Tibial nerve (tissue), 4 donors: ENCODE measurements at regions not wholly inside any gene's neighbourhood (a gene's known extent, or its start where the extent isn't known, plus 50 kb on each side); places are given as distances from the start of the nearest gene placed in this dataset.

Experiments used
- DNase-seq, 2 donors: peaks; one replicate each; pipeline ENCODE4 v3.0.0-alpha.2; 2019; ENCODE audit warnings: low spot score in 2 of 2
- H3K27ac ChIP-seq, 4 donors: fragments of 200-600 bp; sonication (generic) in 3 of 4; one replicate each; pipeline ENCODE4 v1.5.1; 2017 to 2019; ENCODE audit warnings: mild to moderate bottlenecking in 1 of 4
- H3K27me3 ChIP-seq, 2 donors: fragments of 200-600 bp; sonication (generic) in 1 of 2; one replicate each; pipeline versions ENCODE4 v1.5.1 to v1.6.0; 2017 to 2019
- H3K36me3 ChIP-seq, 3 donors: fragments of 200-600 bp; sonication (generic); one replicate each; pipeline ENCODE4 v1.5.1; 2018 to 2019
- H3K4me1 ChIP-seq, 4 donors: fragments of 200-600 bp; sonication (generic) in 3 of 4; one replicate each; pipeline ENCODE4 v1.5.1; 2017 to 2019
- H3K4me3 ChIP-seq, 4 donors: fragments of 200-600 bp; sonication (generic) in 3 of 4; one replicate each; pipeline ENCODE4 v1.5.1; 2017 to 2019; ENCODE audit warnings: mild to moderate bottlenecking in 1 of 4, moderate library complexity in 1 of 4
- H3K9me3 ChIP-seq, 4 donors: fragments of 200-600 bp; sonication (generic) in 3 of 4; one replicate each; pipeline ENCODE4 v1.5.1; 2017 to 2019
- CTCF ChIP-seq, 5 experiments: fragments of 200-600 bp in 3 of 5; fragments of 450-650 bp in 2 of 5; sonication (generic) in 3 of 5; IDR thresholded peaks; one replicate each; pipeline ENCODE4 v1.5.1; 2016 to 2019; ENCODE audit warnings: antibody characterized with exemption in 5 of 5, mild to moderate bottlenecking in 3 of 5, moderate library complexity in 2 of 5
- EP300 ChIP-seq, 2 donors: sonication (generic); formaldehyde crosslinking; IDR thresholded peaks; one replicate each; pipeline ENCODE4 v1.6.1; 2017; ENCODE audit warnings: antibody characterized with exemption in 2 of 2, mild to moderate bottlenecking in 1 of 2
- POLR2A ChIP-seq, 2 donors: fragments of 450-650 bp; IDR thresholded peaks; one replicate each; pipeline ENCODE4 v1.6.1; 2017; ENCODE audit warnings: antibody characterized with exemption in 2 of 2, mild to moderate bottlenecking in 2 of 2, moderate library complexity in 2 of 2
- WGBS, 2 donors: methylation state at CpG; one replicate each; pipeline ENCODE4 v1.1.5; 2018; 5-methylcytosine and 5-hydroxymethylcytosine counted together

- Histone ChIP-seq H3K36me3 (no peaks in the 10 kb centered on the region), H3K9me3 (peaks cover 0 to 66% (median 0%) of the 10 kb centered on the region in 4 donors), H3K4me1 (no peaks in the 10 kb centered on the region), H3K27ac (no peak overlapping the region), H3K27me3 (no peaks in the 10 kb centered on the region), H3K4me3 (no peak overlapping the region)
- TF ChIP-seq EP300 (IDR thresholded peaks at IDR 0.05) (no peak), POLR2A (IDR thresholded peaks at IDR 0.05) (no peak), CTCF (IDR thresholded peaks at IDR 0.05) (no peak)
- DNase-seq, result no peak
- WGBS, 2 donors, result 90 to 94% methylated on average over 4 of the region's 4 CpGs
Observed at GRCh38 chr2:145958611-145959010, 1438.7 kb upstream of the ZEB2 start.

- WGBS, 2 donors, result 0% methylated on average over 1 of the region's 1 CpG
- Histone ChIP-seq H3K4me1 (no peaks in the 10 kb centered on the region), H3K36me3 (no peaks in the 10 kb centered on the region), H3K27me3 (no peaks in the 10 kb centered on the region), H3K9me3 (peaks cover 0 to 73% (median 3%) of the 10 kb centered on the region in 4 donors), H3K4me3 (no peak overlapping the region), H3K27ac (no peak overlapping the region)
- no peak for DNase-seq
- TF ChIP-seq CTCF (IDR thresholded peaks at IDR 0.05) (no peak), POLR2A (IDR thresholded peaks at IDR 0.05) (no peak), EP300 (IDR thresholded peaks at IDR 0.05) (no peak)
Observed at GRCh38 chr2:145957929-145958328, 1438.0 kb upstream of the ZEB2 start.

GRCh38 chr2:145939949-145940348 lies 1420.0 kb upstream of the ZEB2 start:
- 19 to 28% methylated on average over 1 of the region's 1 CpG for WGBS, 2 donors
- DNase-seq, result no peak

GRCh38 chr2:145935016-145935415 lies 1415.1 kb upstream of the ZEB2 start:
- 50 to 63% methylated on average over 4 of the region's 4 CpGs for WGBS, 2 donors
- Histone ChIP-seq H3K4me1 (peaks cover 0 to 5% (median 0%) of the 10 kb centered on the region in 4 donors), H3K4me3 (no peak overlapping the region), H3K27me3 (no peaks in the 10 kb centered on the region), H3K36me3 (no peaks in the 10 kb centered on the region), H3K27ac (no peak overlapping the region), H3K9me3 (no peaks in the 10 kb centered on the region)
- DNase-seq, result no peak
- TF ChIP-seq POLR2A (IDR thresholded peaks at IDR 0.05), result no peak
- TF ChIP-seq EP300 (IDR thresholded peaks at IDR 0.05), result no peak
- TF ChIP-seq CTCF (IDR thresholded peaks at IDR 0.05), result no peak

More at GRCh38 chr2:145939949-145940348, 1420.0 kb upstream of the ZEB2 start:
- no peak overlapping the region for H3K4me3 ChIP-seq
- TF ChIP-seq CTCF (IDR thresholded peaks at IDR 0.05), result no peak
- TF ChIP-seq POLR2A (IDR thresholded peaks at IDR 0.05), result no peak
- no peak for TF ChIP-seq EP300 (IDR thresholded peaks at IDR 0.05)
- no peaks in the 10 kb centered on the region for H3K27me3 ChIP-seq
- H3K36me3 ChIP-seq, result no peaks in the 10 kb centered on the region
- no peak overlapping the region for H3K27ac ChIP-seq
- no peaks in the 10 kb centered on the region for H3K4me1 ChIP-seq
- H3K9me3 ChIP-seq, result peaks cover 0 to 7% (median 0%) of the 10 kb centered on the region in 4 donors

GRCh38 chr2:145931781-145932395 lies 1412.0 kb upstream of the ZEB2 start:
- Histone ChIP-seq H3K4me3 (peak overlapping the region in 1 of 4 donors; percentile 11), H3K27me3 (no peaks in the 10 kb centered on the region), H3K27ac (peak overlapping the region in 2 of 4 donors; percentile 67 to 75), H3K4me1 (peaks cover 0 to 5% (median 2%) of the 10 kb centered on the region in 4 donors), H3K36me3 (no peaks in the 10 kb centered on the region), H3K9me3 (no peaks in the 10 kb centered on the region)
- TF ChIP-seq EP300 (IDR thresholded peaks at IDR 0.05), result peak in 1 of 2 donors; percentile 21
- no peak for TF ChIP-seq POLR2A (IDR thresholded peaks at IDR 0.05)
- no peak for TF ChIP-seq CTCF (IDR thresholded peaks at IDR 0.05)
- WGBS, 2 donors, result 43 to 60% methylated on average over 2 of the region's 2 CpGs
- DNase-seq, result no peak
